ENCODE measurements at regions not wholly inside any gene's neighbourhood (a gene's known extent, or its start where the extent isn't known, plus 50 kb on each side); places are given as distances from the start of the nearest gene placed in this dataset.

DNA sequence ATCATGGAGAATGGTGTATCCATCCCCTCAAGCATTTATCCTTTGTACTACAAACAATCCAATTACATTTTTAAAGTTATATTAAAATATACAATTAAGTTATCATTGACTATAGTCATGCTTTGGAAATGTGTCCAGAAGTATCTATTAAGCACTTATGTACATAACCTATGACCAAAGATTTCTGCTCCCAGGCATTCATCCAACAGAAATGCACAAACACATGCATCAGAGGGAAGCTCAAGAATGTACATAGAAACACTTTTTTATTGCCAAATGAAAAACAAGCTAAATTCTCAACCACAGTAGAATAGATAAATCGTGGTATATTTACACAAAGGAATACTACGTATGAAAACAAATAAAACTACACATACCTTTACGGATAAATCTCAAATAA lies 700.5 kb upstream of the ZNF608 start:
- TF ChIP-seq, protein P1, sequence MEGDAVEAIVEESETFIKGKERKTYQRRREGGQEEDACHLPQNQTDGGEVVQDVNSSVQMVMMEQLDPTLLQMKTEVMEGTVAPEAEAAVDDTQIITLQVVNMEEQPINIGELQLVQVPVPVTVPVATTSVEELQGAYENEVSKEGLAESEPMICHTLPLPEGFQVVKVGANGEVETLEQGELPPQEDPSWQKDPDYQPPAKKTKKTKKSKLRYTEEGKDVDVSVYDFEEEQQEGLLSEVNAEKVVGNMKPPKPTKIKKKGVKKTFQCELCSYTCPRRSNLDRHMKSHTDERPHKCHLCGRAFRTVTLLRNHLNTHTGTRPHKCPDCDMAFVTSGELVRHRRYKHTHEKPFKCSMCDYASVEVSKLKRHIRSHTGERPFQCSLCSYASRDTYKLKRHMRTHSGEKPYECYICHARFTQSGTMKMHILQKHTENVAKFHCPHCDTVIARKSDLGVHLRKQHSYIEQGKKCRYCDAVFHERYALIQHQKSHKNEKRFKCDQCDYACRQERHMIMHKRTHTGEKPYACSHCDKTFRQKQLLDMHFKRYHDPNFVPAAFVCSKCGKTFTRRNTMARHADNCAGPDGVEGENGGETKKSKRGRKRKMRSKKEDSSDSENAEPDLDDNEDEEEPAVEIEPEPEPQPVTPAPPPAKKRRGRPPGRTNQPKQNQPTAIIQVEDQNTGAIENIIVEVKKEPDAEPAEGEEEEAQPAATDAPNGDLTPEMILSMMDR (IDR thresholded peaks at IDR 0.05): no peak
- no peak for TF ChIP-seq POLR2A (IDR thresholded peaks at IDR 0.05)
